Calu3 (cell line): ENCODE measurements at regions not wholly inside any gene's neighbourhood (a gene's known extent, or its start where the extent isn't known, plus 50 kb on each side); places are given as distances from the start of the nearest gene placed in this dataset.

ENCODE experiments used
- BruUV-seq: library from RNA; stranded (reverse); fragments of 400-500 nt; replicated peaks from 2 replicates; lab custom pipeline; 2021; lab: Mats Ljungman, UMichigan
- CTCF ChIA-PET: fragments of 300-600 bp; sonication (Branson Sonifier 250); formaldehyde crosslinking; loops from one replicate; lab custom pipeline; 2022; ENCODE audit warnings: antibody characterized with exemption; lab: Charles Lee
- DNase-seq: peaks from one replicate; pipeline ENCODE4 v3.0.0; 2022
- H3K27ac Mint-ChIP-seq: one replicate; pipeline ENCODE4 v1.8.0; 2022; ENCODE audit warnings: mixed read lengths; ENCODE audit not compliant: unreplicated experiment
- H3K27me3 Mint-ChIP-seq: one replicate; pipeline ENCODE4 v1.8.0; 2022; ENCODE audit warnings: mixed read lengths; ENCODE audit not compliant: unreplicated experiment
- H3K36me3 Mint-ChIP-seq: one replicate; pipeline ENCODE4 v1.8.0; 2022; ENCODE audit warnings: mild to moderate bottlenecking, moderate library complexity, mixed read lengths; ENCODE audit not compliant: insufficient read depth, unreplicated experiment
- H3K4me1 Mint-ChIP-seq: one replicate; pipeline ENCODE4 v1.8.0; 2022; ENCODE audit warnings: mild to moderate bottlenecking, low read depth, mixed read lengths; ENCODE audit not compliant: unreplicated experiment
- H3K4me3 Mint-ChIP-seq: one replicate; pipeline ENCODE4 v1.8.0; 2022; ENCODE audit warnings: mild to moderate bottlenecking, low read depth, moderate library complexity, mixed read lengths; ENCODE audit not compliant: unreplicated experiment
- H3K9me3 Mint-ChIP-seq: one replicate; pipeline ENCODE4 v1.8.0; 2022; ENCODE audit warnings: low read depth, mixed read lengths; ENCODE audit not compliant: unreplicated experiment
- CTCF ChIP-seq: fragments of 200-600 bp; IDR thresholded peaks from one replicate; pipeline ENCODE4 v1.8.0; 2022; ENCODE audit warnings: antibody characterized with exemption; ENCODE audit not compliant: unreplicated experiment
- intact Hi-C: fragments of 100-400 bp; cut with micrococcal nuclease; formaldehyde crosslinking; loops from one replicate; pipeline ENCODE4 v1.10.0; 2022; ENCODE audit not compliant: unreplicated experiment

DNA sequence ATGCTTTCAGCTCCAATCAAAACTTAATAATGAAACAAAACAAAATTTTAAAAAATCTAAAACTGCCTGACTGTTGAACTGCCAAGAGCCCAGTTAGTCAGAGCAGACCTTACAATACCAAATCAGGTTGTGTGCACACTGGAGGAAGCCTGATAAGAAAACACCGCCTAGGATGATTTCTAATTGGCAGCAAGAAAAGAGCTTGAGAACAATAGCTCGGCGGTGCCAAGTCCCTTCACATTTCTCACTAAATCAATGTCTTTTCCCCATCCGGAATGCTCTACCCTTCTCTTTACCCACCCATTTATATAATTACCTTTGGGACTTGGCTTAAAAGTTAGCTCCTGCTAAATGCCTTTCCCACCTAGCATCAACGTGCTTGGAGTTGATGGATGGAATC, 256.7 kb downstream of the C12orf75 start:
- Mint-ChIP-seq H3K4me1 (no peaks in the 10 kb centered on the region), H3K27me3 (peaks cover 18% of the 10 kb centered on the region), H3K9me3 (no peaks in the 10 kb centered on the region), H3K36me3 (no peaks in the 10 kb centered on the region), H3K27ac (no peak overlapping the region), H3K4me3 (no peak overlapping the region)
- no peak for TF ChIP-seq CTCF
- no TSS peak for BruUV-seq
- intact Hi-C loops = no loop called here
- no peak for DNase-seq
- CTCF ChIA-PET = interaction anchor here (0.9 kb wide), 1 partner anchor 156 kb away, joined by 3 read pairs; no protein-coding TSS in a partner anchor

- no peak overlapping the region for H3K4me3 Mint-ChIP-seq
- peaks cover 24% of the 10 kb centered on the region for H3K27me3 Mint-ChIP-seq
- H3K36me3 Mint-ChIP-seq = no peaks in the 10 kb centered on the region
- no peak overlapping the region for H3K27ac Mint-ChIP-seq
- intact Hi-C loops = no loop called here
- no peak for TF ChIP-seq CTCF
- no peaks in the 10 kb centered on the region for H3K9me3 Mint-ChIP-seq
- no TSS peak for BruUV-seq
- H3K4me1 Mint-ChIP-seq = no peaks in the 10 kb centered on the region
- no peak for DNase-seq
- CTCF ChIA-PET = no interaction called here
These were observed 257.6 kb downstream of the C12orf75 start for GRCh38 chr12:105588106-105588505.

- Mint-ChIP-seq H3K4me1 (no peaks in the 10 kb centered on the region), H3K4me3 (no peak overlapping the region), H3K36me3 (no peaks in the 10 kb centered on the region), H3K27ac (no peak overlapping the region), H3K27me3 (peaks cover 31% of the 10 kb centered on the region), H3K9me3 (no peaks in the 10 kb centered on the region)
- CTCF ChIA-PET = no interaction called here
- BruUV-seq = no TSS peak
- no peak for TF ChIP-seq CTCF
- DNase-seq = no peak
- intact Hi-C loops = no loop called here
These were observed 260.1 kb downstream of the C12orf75 start for GRCh38 chr12:105590571-105590970.

GRCh38 chr12:105595440-105595839, 264.9 kb downstream of the C12orf75 start:
- TF ChIP-seq CTCF = no peak
- Mint-ChIP-seq H3K4me1 (no peaks in the 10 kb centered on the region), H3K9me3 (no peaks in the 10 kb centered on the region), H3K36me3 (no peaks in the 10 kb centered on the region), H3K27me3 (peaks cover 52% of the 10 kb centered on the region), H3K4me3 (no peak overlapping the region), H3K27ac (no peak overlapping the region)
- CTCF ChIA-PET = no interaction called here
- BruUV-seq = no TSS peak
- intact Hi-C loops = no loop called here
- no peak for DNase-seq
